ENCODE measurements at regions not wholly inside any gene's neighbourhood (a gene's known extent, or its start where the extent isn't known, plus 50 kb on each side); places are given as distances from the start of the nearest gene placed in this dataset.
A peak's percentile ranks its signal among the peaks of the same experiment; 100 is the strongest.

DNA sequence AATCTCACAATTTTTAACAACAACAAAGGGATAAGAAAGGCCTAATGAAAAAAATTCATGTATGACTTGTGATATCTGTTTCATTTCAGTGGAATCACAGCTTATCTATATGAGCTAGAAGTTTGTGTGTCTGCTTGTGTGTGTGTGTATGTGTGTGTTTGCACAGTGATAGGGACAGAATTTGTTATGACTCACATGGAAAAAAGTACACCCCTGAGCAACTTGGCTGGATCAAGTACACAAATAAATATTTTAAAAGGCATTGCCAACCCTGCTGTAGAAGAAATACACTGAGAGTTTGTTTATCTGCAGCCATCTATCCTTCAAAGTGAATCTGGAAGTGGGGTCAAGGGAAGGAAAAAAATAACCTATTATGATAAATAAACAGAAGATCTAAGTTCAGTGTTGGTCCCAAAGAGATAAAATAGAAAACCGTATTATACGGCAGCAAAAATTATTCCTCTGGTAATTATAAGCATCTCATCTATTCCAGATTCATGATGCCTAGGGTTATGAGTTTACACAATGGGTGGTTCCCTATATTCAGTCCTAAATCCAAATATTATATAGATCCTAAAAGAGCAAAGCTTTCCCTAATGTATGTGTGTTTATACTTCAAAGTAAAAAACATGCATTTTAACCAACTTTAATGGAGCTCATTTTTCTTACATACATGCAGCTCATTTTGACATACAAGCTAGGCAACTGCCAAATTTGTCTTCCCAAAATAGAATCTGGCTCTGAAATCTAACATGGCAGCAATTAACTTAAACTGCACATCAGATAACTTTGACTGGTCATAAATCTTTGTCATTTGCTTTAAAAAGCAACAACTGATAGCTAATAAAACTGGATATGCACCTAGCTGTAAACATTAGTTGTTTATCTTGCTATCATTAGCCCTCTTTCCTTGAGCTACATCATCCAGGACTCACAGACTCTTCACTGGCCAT, 420.6 kb downstream of the IRS1 start:
- Histone ChIP-seq H3K4me1 (ENCODE audit: control insufficient read depth in 4 of 4, insufficient read depth in 4 of 4, low read length in 3 of 4) (no peaks in the 10 kb centered on the region), H3K36me3 (ENCODE audit: control insufficient read depth in 4 of 4, insufficient read depth in 3 of 4, low read depth in 1 of 4, low read length in 3 of 4) (no peaks in the 10 kb centered on the region), H3K9me3 (ENCODE audit: control insufficient read depth in 4 of 4, low read length in 3 of 4) (peaks cover 0 to 2% (median 0%) of the 10 kb centered on the region in 4 donors), H3K27ac (ENCODE audit: low read depth in 1 of 2, low read length in 2 of 2) (no peak overlapping the region), H3K4me3 (ENCODE audit: low read depth in 1 of 3, low read length in 3 of 3) (no peak overlapping the region), H3K27me3 (ENCODE audit: control insufficient read depth in 4 of 4, insufficient read depth in 4 of 4, low read length in 3 of 4) (no peaks in the 10 kb centered on the region), H3K9ac (ENCODE audit: low read depth in 1 of 2, low read length in 2 of 2) (no peak overlapping the region)
- no peak for DNase-seq (ENCODE audit: low spot score)
- TF ChIP-seq SP1 (IDR thresholded peaks at IDR 0.05) (no peak), FOXA2 (IDR thresholded peaks at IDR 0.05) (no peak), HNF4G (IDR thresholded peaks at IDR 0.05) (no peak), GABPA (IDR thresholded peaks at IDR 0.05 in 1 of 2, conservative IDR thresholded peaks at IDR 0.05 in 1 of 2) (no peak), JUND (IDR thresholded peaks at IDR 0.05) (peak in 1 of 2 donors; percentile 42)
- TF ChIP-seq, protein P1, sequence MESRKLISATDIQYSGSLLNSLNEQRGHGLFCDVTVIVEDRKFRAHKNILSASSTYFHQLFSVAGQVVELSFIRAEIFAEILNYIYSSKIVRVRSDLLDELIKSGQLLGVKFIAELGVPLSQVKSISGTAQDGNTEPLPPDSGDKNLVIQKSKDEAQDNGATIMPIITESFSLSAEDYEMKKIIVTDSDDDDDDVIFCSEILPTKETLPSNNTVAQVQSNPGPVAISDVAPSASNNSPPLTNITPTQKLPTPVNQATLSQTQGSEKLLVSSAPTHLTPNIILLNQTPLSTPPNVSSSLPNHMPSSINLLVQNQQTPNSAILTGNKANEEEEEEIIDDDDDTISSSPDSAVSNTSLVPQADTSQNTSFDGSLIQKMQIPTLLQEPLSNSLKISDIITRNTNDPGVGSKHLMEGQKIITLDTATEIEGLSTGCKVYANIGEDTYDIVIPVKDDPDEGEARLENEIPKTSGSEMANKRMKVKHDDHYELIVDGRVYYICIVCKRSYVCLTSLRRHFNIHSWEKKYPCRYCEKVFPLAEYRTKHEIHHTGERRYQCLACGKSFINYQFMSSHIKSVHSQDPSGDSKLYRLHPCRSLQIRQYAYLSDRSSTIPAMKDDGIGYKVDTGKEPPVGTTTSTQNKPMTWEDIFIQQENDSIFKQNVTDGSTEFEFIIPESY (IDR thresholded peaks at IDR 0.05) = no peak
- 88% methylated on average over 2 of the region's 2 CpGs for whole genome bisulfite sequencing

DNA sequence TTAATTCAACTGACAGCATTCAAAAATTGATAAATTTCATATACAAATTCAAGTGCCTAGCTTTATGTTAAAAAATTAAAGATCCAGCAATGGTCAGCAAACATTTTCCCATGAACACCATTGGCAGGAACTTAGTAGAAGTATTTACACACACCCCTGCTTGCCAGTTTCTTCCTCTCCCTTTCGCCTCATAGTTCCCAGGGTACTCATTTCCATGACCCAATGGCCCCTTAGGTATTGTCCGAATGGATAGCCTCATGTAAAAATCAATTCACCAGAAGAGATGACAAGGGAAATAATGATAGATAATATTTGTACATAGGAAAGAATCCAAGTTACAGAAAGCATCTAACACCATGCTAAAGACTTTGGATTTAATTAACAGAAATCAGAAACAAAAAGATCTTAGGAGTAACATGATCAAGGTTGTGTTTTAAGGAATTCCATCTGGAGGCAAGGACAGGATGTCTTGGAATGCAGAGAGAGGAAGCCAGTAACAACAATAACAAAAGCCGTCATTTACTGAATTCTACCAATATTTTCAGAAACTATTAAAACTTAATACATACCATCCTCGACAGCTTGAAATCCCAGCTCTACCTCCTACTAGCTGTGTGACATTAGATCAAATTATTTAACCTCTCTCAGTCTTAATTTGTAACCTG, 423.0 kb downstream of the IRS1 start:
- 69% methylated on average over 4 of the region's 4 CpGs for WGBS

More for the DNA sequence above, 423.0 kb downstream of the IRS1 start:
- Histone ChIP-seq H3K9me3 (ENCODE audit: control insufficient read depth in 4 of 4, low read length in 3 of 4) (peaks cover 0 to 2% (median 0%) of the 10 kb centered on the region in 4 donors), H3K4me3 (ENCODE audit: low read depth in 1 of 3, low read length in 3 of 3) (no peak overlapping the region), H3K4me1 (ENCODE audit: control insufficient read depth in 4 of 4, insufficient read depth in 4 of 4, low read length in 3 of 4) (no peaks in the 10 kb centered on the region), H3K27ac (ENCODE audit: low read depth in 1 of 2, low read length in 2 of 2) (no peak overlapping the region), H3K9ac (ENCODE audit: low read depth in 1 of 2, low read length in 2 of 2) (no peak overlapping the region), H3K36me3 (ENCODE audit: control insufficient read depth in 4 of 4, insufficient read depth in 3 of 4, low read depth in 1 of 4, low read length in 3 of 4) (no peaks in the 10 kb centered on the region), H3K27me3 (ENCODE audit: control insufficient read depth in 4 of 4, insufficient read depth in 4 of 4, low read length in 3 of 4) (peaks cover 0 to 2% (median 0%) of the 10 kb centered on the region in 4 donors)
- TF ChIP-seq JUND (IDR thresholded peaks at IDR 0.05) (no peak), SP1 (IDR thresholded peaks at IDR 0.05) (no peak), RAD21 (IDR thresholded peaks at IDR 0.05) (no peak), TAF1 (conservative IDR thresholded peaks at IDR 0.05) (no peak), GABPA (IDR thresholded peaks at IDR 0.05 in 1 of 2, conservative IDR thresholded peaks at IDR 0.05 in 1 of 2) (no peak), FOXA2 (IDR thresholded peaks at IDR 0.05) (no peak), HNF4G (IDR thresholded peaks at IDR 0.05) (no peak), HNF4A (conservative IDR thresholded peaks at IDR 0.05) (no peak), FOXA1 (IDR thresholded peaks at IDR 0.05) (no peak), EGR1 (IDR thresholded peaks at IDR 0.05; ENCODE audit: low read depth in 2 of 2) (no peak), YY1 (IDR thresholded peaks at IDR 0.05) (no peak), NR2F2 (IDR thresholded peaks at IDR 0.05) (no peak)
- TF ChIP-seq, protein P2, sequence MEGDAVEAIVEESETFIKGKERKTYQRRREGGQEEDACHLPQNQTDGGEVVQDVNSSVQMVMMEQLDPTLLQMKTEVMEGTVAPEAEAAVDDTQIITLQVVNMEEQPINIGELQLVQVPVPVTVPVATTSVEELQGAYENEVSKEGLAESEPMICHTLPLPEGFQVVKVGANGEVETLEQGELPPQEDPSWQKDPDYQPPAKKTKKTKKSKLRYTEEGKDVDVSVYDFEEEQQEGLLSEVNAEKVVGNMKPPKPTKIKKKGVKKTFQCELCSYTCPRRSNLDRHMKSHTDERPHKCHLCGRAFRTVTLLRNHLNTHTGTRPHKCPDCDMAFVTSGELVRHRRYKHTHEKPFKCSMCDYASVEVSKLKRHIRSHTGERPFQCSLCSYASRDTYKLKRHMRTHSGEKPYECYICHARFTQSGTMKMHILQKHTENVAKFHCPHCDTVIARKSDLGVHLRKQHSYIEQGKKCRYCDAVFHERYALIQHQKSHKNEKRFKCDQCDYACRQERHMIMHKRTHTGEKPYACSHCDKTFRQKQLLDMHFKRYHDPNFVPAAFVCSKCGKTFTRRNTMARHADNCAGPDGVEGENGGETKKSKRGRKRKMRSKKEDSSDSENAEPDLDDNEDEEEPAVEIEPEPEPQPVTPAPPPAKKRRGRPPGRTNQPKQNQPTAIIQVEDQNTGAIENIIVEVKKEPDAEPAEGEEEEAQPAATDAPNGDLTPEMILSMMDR (IDR thresholded peaks at IDR 0.05; ENCODE audit: low read depth, low read length, missing input control) = no peak
- TF ChIP-seq, protein P3, sequence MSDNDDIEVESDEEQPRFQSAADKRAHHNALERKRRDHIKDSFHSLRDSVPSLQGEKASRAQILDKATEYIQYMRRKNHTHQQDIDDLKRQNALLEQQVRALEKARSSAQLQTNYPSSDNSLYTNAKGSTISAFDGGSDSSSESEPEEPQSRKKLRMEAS (IDR thresholded peaks at IDR 0.05) = no peak
- TF ChIP-seq, protein P1 (IDR thresholded peaks at IDR 0.05) = no peak
- no peak for DNase-seq (ENCODE audit: low spot score)

Measured in liver (tissue), 8 donors.